ENCODE measurements at regions not wholly inside any gene's neighbourhood (a gene's known extent, or its start where the extent isn't known, plus 50 kb on each side); places are given as distances from the start of the nearest gene placed in this dataset.

DNA sequence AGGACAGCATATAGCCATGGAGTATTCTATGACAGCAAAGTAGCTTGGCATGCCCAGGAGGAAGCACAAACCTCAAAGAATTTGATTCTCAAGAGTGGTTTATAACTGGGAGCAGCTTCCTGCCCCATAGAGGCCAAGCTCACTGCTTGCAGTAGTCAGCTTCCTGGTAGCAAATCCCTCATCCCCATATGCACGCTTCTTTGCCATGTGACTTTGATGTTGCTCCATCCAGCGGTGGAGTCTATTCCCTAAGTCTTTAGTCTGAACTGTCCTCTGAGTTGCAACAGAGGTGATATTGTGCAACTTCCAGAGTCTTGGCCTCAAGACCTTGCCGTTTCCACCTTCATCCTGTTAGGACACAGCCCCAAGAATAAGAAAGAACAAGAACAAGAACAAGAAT is 996.8 kb upstream of the TMEM132C start:
- H3K4me3 ChIP-seq (replicated peaks in 1 of 3; ENCODE audit: insufficient read depth in 1 of 3, low read depth in 1 of 3, low read length in 3 of 3), result no peak overlapping the region
- H3K9me1 ChIP-seq (replicated peaks; ENCODE audit: control insufficient read depth, extremely low read depth, insufficient read depth, low read length), result no peaks in the 10 kb centered on the region
- ChIA-PET POLR2A (no interaction called here), CTCF (no interaction called here)
- FAIRE-seq (no peak), DNase-seq (ENCODE audit: low read depth, low spot score) (no peak)
- no peak overlapping the region for H3K9ac ChIP-seq (replicated peaks; ENCODE audit: extremely low read depth, insufficient read depth, low read length)
- no peaks in the 10 kb centered on the region for H4K20me1 ChIP-seq (replicated peaks; ENCODE audit: control insufficient read depth, extremely low read depth, insufficient read depth, low read length)
- intact Hi-C loops (cut with micrococcal nuclease), result no loop called here
- no peaks in the 10 kb centered on the region for H3K36me3 ChIP-seq (ENCODE audit: control insufficient read depth in 2 of 2, extremely low read depth in 1 of 2, insufficient read depth in 2 of 2, low read length in 2 of 2)
- H3K4me1 ChIP-seq (ENCODE audit: control insufficient read depth, extremely low read depth, insufficient read depth, low read length), result no peaks in the 10 kb centered on the region
- no peaks in the 10 kb centered on the region for H3K79me2 ChIP-seq (ENCODE audit: control insufficient read depth, insufficient read depth, low read length)
- peaks cover 2% of the 10 kb centered on the region for H3K9me3 ChIP-seq (replicated peaks; ENCODE audit: control insufficient read depth, insufficient read depth, low read length)
- H3K27ac ChIP-seq (ENCODE audit: insufficient read depth, low read depth, low read length), result no peak overlapping the region
- dilution Hi-C loops (cut with MboI; ENCODE audit: extremely low pct_ligation_motif_present, low sequenced_read_pairs), result no loop called here
- no peak overlapping the region for H2AFZ ChIP-seq (ENCODE audit: low read depth, low read length)
- H3K27me3 ChIP-seq (ENCODE audit: control insufficient read depth in 2 of 2, insufficient read depth in 2 of 2, low read length in 2 of 2), result no peaks in the 10 kb centered on the region
- TF ChIP-seq GATA2 (IDR thresholded peaks at IDR 0.05; ENCODE audit: insufficient read depth, insufficient read length, low read depth, low read length) (no peak), FOS (IDR thresholded peaks at IDR 0.05; ENCODE audit: borderline replicate concordance, insufficient read depth, low read length) (no peak), POLR2AphosphoS5 (IDR thresholded peaks at IDR 0.05; ENCODE audit: insufficient read depth, low read depth, low read length) (no peak), JUN (IDR thresholded peaks at IDR 0.05; ENCODE audit: borderline replicate concordance, insufficient read depth, insufficient read length, low read depth) (no peak), POLR2A (IDR thresholded peaks at IDR 0.05; ENCODE audit: low read depth, low read length) (no peak), EZH2 (IDR thresholded peaks at IDR 0.05; ENCODE audit: borderline replicate concordance, low read depth, low read length, severe bottlenecking) (no peak), MYC (IDR thresholded peaks at IDR 0.05; ENCODE audit: low read depth, low read length) (no peak)
- TF ChIP-seq, protein P1, sequence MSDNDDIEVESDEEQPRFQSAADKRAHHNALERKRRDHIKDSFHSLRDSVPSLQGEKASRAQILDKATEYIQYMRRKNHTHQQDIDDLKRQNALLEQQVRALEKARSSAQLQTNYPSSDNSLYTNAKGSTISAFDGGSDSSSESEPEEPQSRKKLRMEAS (IDR thresholded peaks at IDR 0.05; ENCODE audit: insufficient read depth, insufficient read length), result no peak
- TF ChIP-seq, protein P2, sequence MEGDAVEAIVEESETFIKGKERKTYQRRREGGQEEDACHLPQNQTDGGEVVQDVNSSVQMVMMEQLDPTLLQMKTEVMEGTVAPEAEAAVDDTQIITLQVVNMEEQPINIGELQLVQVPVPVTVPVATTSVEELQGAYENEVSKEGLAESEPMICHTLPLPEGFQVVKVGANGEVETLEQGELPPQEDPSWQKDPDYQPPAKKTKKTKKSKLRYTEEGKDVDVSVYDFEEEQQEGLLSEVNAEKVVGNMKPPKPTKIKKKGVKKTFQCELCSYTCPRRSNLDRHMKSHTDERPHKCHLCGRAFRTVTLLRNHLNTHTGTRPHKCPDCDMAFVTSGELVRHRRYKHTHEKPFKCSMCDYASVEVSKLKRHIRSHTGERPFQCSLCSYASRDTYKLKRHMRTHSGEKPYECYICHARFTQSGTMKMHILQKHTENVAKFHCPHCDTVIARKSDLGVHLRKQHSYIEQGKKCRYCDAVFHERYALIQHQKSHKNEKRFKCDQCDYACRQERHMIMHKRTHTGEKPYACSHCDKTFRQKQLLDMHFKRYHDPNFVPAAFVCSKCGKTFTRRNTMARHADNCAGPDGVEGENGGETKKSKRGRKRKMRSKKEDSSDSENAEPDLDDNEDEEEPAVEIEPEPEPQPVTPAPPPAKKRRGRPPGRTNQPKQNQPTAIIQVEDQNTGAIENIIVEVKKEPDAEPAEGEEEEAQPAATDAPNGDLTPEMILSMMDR (IDR thresholded peaks at IDR 0.05; ENCODE audit: extremely low read depth in 1 of 2, insufficient read depth in 1 of 2, low read depth in 1 of 2, low read length in 2 of 2), result no peak
- no peak overlapping the region for H3K4me2 ChIP-seq (ENCODE audit: insufficient read depth, low read length)
- BruUV-seq (replicated peaks), result no TSS peak

All from endothelial cell of umbilical vein (primary cell).